Spinal cord (tissue), 9 donors: ENCODE measurements at regions not wholly inside any gene's neighbourhood (a gene's known extent, or its start where the extent isn't known, plus 50 kb on each side); places are given as distances from the start of the nearest gene placed in this dataset.
A peak's percentile ranks its signal among the peaks of the same experiment; 100 is the strongest.

Source experiments
- DNase-seq, 6 donors: peaks; one replicate each; pipeline versions ENCODE4 v3.0.0 to v3.0.0-alpha.2; 2013 to 2015; ENCODE audit warnings: low spot score in 6 of 6, low read depth in 4 of 6
- H3K27ac ChIP-seq: one replicate; pipeline ENCODE4 v1.5.1; 2013; ENCODE audit warnings: low read depth, low read length, control low read depth
- H3K27me3 ChIP-seq: one replicate; pipeline ENCODE4 v1.6.1; 2013; ENCODE audit warnings: low read length; ENCODE audit not compliant: control insufficient read depth, insufficient read depth
- H3K36me3 ChIP-seq: one replicate; pipeline ENCODE4 v1.6.1; 2013; ENCODE audit warnings: low read length; ENCODE audit not compliant: control insufficient read depth, insufficient read depth
- H3K4me1 ChIP-seq: one replicate; pipeline ENCODE4 v1.6.1; 2013; ENCODE audit warnings: low read length; ENCODE audit not compliant: control insufficient read depth, insufficient read depth
- H3K4me3 ChIP-seq: one replicate; pipeline ENCODE4 v1.5.1; 2013; ENCODE audit warnings: low read depth, low read length, control low read depth
- H3K9me3 ChIP-seq: one replicate; pipeline ENCODE4 v1.6.1; 2013; ENCODE audit warnings: low read length; ENCODE audit not compliant: control insufficient read depth, insufficient read depth
- WGBS: methylation state at CpG from one replicate; pipeline ENCODE4 v1.1.5; 2013; ENCODE audit warnings: missing lambda C conversion rate; ENCODE audit not compliant: insufficient coverage; 5-methylcytosine and 5-hydroxymethylcytosine counted together
- donor health status: healthy.

- H3K36me3 ChIP-seq = no peaks in the 10 kb centered on the region
- no peaks in the 10 kb centered on the region for H3K9me3 ChIP-seq
- no peak for DNase-seq
- H3K4me3 ChIP-seq = no peak overlapping the region
- H3K27ac ChIP-seq = no peak overlapping the region
- WGBS = 100% methylated on average over 1 of the region's 2 CpGs
- H3K27me3 ChIP-seq = no peaks in the 10 kb centered on the region
- no peaks in the 10 kb centered on the region for H3K4me1 ChIP-seq
Measured at GRCh38 chr6:71482742-71483141, 194.1 kb downstream of the OGFRL1 start.

DNA sequence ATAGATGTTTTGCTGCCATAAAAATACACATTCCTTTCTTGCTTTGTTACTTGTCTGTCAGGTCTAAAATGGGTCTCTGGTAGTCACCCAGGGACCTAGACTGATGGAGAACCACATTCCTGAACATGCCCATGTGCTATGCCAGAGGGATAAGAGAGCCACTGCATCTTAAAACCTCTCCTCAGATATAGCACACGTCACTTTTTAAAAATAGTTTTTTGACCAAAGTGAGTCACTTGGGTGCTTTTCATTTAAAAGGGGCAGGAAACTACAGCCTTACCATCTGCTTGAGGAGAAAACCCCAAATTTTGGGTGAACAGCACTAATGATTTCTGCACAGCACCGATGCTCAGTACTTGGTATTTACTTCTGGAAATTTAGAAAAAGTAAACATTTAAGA is 197.8 kb downstream of the OGFRL1 start:
- Histone ChIP-seq H3K4me1 (no peaks in the 10 kb centered on the region), H3K4me3 (no peak overlapping the region), H3K9me3 (no peaks in the 10 kb centered on the region), H3K27me3 (no peaks in the 10 kb centered on the region), H3K36me3 (no peaks in the 10 kb centered on the region), H3K27ac (no peak overlapping the region)
- no CpG with 5 or more reads among the region's 2 CpGs for WGBS
- DNase-seq = no peak

DNA sequence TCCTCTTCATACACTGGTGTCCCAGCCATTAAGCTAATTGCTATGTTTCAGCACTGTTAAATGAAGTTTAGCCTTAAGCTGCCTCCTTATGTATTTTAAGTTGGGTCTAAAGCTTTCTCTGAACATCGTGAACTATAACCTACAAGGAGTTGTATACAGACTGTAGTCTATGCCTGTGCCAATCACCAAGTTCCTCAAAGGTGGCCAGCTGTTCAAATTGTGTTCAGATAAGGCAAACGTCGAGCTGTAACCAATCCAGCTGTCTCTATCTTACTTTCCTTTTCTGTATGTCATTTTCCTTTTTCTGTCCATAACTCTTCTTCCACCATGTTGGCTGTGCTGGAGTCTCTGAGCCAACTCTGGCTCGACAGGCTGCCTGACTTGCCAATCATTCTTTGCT is 199.6 kb downstream of the OGFRL1 start:
- H3K27me3 ChIP-seq = no peaks in the 10 kb centered on the region
- no peak overlapping the region for H3K27ac ChIP-seq
- H3K36me3 ChIP-seq = no peaks in the 10 kb centered on the region
- H3K9me3 ChIP-seq = no peaks in the 10 kb centered on the region
- H3K4me1 ChIP-seq = no peaks in the 10 kb centered on the region
- H3K4me3 ChIP-seq = no peak overlapping the region
- no peak for DNase-seq
- 95% methylated on average over 2 of the region's 4 CpGs for WGBS

GRCh38 chr6:71489736-71490135 is 201.1 kb downstream of the OGFRL1 start:
- Histone ChIP-seq H3K4me3 (no peak overlapping the region), H3K36me3 (no peaks in the 10 kb centered on the region), H3K9me3 (no peaks in the 10 kb centered on the region), H3K4me1 (no peaks in the 10 kb centered on the region), H3K27ac (no peak overlapping the region), H3K27me3 (no peaks in the 10 kb centered on the region)
- DNase-seq = no peak
- WGBS = 65% methylated on average over 3 of the region's 3 CpGs

DNA sequence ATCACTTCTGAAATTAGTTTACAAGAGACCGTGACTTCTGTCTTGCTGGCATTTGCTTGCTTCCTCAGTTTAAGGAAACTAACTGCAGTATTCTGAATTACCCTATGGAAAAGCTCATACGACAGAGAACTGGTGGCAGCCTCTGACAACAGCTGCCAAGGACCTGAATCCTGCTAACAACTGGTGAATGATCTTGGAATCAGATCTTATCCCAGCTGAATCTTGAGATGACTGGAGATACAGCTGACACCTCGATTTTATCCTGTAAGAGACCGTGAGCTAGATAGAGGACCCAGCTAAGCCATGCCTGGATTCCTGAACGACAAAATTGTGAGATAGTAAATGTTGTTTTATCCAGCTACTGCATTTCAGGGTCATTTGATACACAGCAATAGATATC is 202.3 kb downstream of the OGFRL1 start:
- H3K36me3 ChIP-seq = no peaks in the 10 kb centered on the region
- DNase-seq = no peak
- no peaks in the 10 kb centered on the region for H3K9me3 ChIP-seq
- no peak overlapping the region for H3K4me3 ChIP-seq
- H3K4me1 ChIP-seq = no peaks in the 10 kb centered on the region
- H3K27me3 ChIP-seq = no peaks in the 10 kb centered on the region
- H3K27ac ChIP-seq = no peak overlapping the region
- 57% methylated on average over 1 of the region's 5 CpGs for WGBS

DNA sequence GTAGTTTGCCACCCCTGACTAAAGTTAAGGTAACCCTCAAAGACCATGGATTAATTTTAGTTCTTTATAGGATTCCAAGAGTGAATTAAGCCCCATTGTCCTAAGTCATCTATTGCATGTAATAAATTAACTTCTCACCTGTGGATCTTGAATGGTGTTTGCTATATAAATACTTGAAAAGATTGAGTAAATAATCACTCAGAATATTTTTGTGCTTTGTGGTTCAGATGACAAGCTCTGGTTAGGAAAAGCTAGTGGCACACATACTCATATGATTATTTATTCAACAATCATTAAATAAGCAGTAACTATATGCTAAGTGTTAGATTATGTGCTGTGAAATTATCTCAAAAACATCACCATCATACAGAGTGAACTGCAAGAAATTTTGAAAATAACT is 203.2 kb downstream of the OGFRL1 start:
- Histone ChIP-seq H3K4me3 (no peak overlapping the region), H3K27me3 (no peaks in the 10 kb centered on the region), H3K36me3 (no peaks in the 10 kb centered on the region), H3K27ac (no peak overlapping the region), H3K4me1 (no peaks in the 10 kb centered on the region), H3K9me3 (no peaks in the 10 kb centered on the region)
- DNase-seq = no peak

DNA sequence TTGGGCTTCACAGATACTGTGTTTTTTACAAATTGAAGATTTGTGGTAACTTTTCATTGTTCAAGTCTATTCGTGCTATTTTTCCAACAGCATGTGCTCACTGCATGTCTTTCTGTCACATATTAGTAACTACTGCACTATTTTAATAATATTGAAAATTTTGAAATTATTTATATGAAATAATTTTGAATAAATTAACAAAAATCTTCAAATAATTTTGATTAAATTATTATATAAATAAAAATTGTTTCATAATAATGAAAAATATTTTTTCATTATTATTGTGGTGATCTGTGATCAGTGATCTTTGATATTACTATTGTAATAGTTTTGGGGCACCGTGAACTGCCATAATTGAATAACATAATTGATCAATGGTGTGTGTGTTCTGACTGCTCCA is 204.1 kb downstream of the OGFRL1 start:
- no peak overlapping the region for H3K4me3 ChIP-seq
- no peaks in the 10 kb centered on the region for H3K36me3 ChIP-seq
- H3K27me3 ChIP-seq = no peaks in the 10 kb centered on the region
- H3K4me1 ChIP-seq = no peaks in the 10 kb centered on the region
- H3K27ac ChIP-seq = no peak overlapping the region
- H3K9me3 ChIP-seq = no peaks in the 10 kb centered on the region
- no peak for DNase-seq
- WGBS = no CpG with 5 or more reads among the region's 2 CpGs

DNA sequence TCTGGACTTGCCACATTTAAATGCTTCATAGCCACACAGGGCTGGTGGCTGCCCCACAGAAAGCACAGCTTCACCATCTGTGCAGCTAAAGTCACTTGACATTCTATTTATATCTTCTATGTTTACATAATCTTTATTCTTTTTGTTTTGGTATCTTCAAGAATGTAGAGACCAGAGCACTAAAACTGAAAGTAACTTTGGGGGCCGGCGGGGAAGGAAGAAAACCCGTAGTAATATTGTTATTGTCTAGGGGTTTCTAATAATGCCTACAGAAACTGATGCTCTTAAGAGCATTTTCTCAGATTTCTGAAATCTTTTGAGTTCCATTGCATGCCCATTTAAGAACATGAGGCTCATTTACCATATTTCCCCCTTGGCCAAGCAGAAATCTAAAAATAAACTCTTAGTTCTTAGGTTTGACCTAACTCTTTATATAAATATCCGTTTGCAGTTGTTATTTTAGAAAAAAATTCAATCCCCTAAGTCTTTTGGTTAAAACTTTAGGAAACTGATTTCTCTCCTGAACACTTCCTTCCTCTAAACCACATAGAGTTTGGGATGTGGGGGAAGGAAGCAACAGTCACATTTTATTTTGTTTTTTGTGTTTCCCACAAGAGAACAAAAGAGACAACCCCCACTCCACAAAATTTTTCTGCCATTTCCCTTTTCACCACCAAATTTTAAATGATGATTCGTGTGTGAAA is 207.6 kb downstream of the OGFRL1 start:
- Histone ChIP-seq H3K9me3 (no peaks in the 10 kb centered on the region), H3K27ac (peak overlapping the region; percentile 33), H3K27me3 (no peaks in the 10 kb centered on the region), H3K4me3 (peak overlapping the region; percentile 9), H3K4me1 (no peaks in the 10 kb centered on the region), H3K36me3 (no peaks in the 10 kb centered on the region)
- 88% methylated on average over 3 of the region's 5 CpGs for WGBS
- DNase-seq = peak in 1 of 6 donors; percentile 32

- WGBS = no CpG with 5 or more reads among the region's 2 CpGs
- H3K36me3 ChIP-seq = no peaks in the 10 kb centered on the region
- no peak overlapping the region for H3K4me3 ChIP-seq
- no peaks in the 10 kb centered on the region for H3K4me1 ChIP-seq
- H3K9me3 ChIP-seq = no peaks in the 10 kb centered on the region
- H3K27me3 ChIP-seq = no peaks in the 10 kb centered on the region
- no peak for DNase-seq
- peak overlapping the region; percentile 22 for H3K27ac ChIP-seq
Measured at GRCh38 chr6:71496722-71497033, 208.1 kb downstream of the OGFRL1 start.

- H3K36me3 ChIP-seq = no peaks in the 10 kb centered on the region
Measured at GRCh38 chr6:71498638-71499037, 210.0 kb downstream of the OGFRL1 start.

More at GRCh38 chr6:71498638-71499037, 210.0 kb downstream of the OGFRL1 start:
- no peak for DNase-seq
- Histone ChIP-seq H3K4me1 (no peaks in the 10 kb centered on the region), H3K4me3 (no peak overlapping the region), H3K27ac (no peak overlapping the region), H3K9me3 (no peaks in the 10 kb centered on the region), H3K27me3 (no peaks in the 10 kb centered on the region)
